HEK293 (cell line): ENCODE measurements at regions not wholly inside any gene's neighbourhood (a gene's known extent, or its start where the extent isn't known, plus 50 kb on each side); places are given as distances from the start of the nearest gene placed in this dataset.
"Not testable (repeated sequence)": the region's sequence is repeated elsewhere in the genome, so short reads cannot be mapped to it uniquely, and the experiment has no call there.

ENCODE experiments used
- CTCF ChIA-PET: fragments of 350-600 bp; formaldehyde crosslinking; extraction: SDS; loops from one replicate; lab custom pipeline; 2021; ENCODE audit warnings: antibody characterized with exemption; lab: Yijun Ruan, JAX
- POLR2A ChIA-PET: fragments of 300-600 bp; formaldehyde crosslinking; extraction: SDS; loops from one replicate; lab custom pipeline; 2020; ENCODE audit warnings: antibody characterized with exemption, inconsistent platforms; lab: Yijun Ruan, JAX
- H3K27ac ChIP-seq: fragments of 200-500 bp; sonication (Bioruptor generic); 2 replicates; pipeline ENCODE4 v1.5.1; 2014; ENCODE audit warnings: low read depth, low read length, control low read depth, inconsistent platforms; ENCODE audit errors: extremely low read depth
- H3K36me3 ChIP-seq, 2 experiments: fragments of 200-500 bp in 1 of 2; sonication (Bioruptor generic) in 1 of 2; 1 replicate in 1 of 2; 2 replicates in 1 of 2; pipeline ENCODE4 v1.5.1; 2014 to 2017; ENCODE audit warnings: inconsistent platforms in 2 of 2, low read length in 2 of 2; ENCODE audit not compliant: control insufficient read depth in 2 of 2, insufficient read depth in 1 of 2
- H3K4me1 ChIP-seq: fragments of 200-500 bp; sonication (Bioruptor generic); 2 replicates; pipeline ENCODE4 v1.5.1; 2014; ENCODE audit warnings: mild to moderate bottlenecking, low read length, inconsistent platforms; ENCODE audit not compliant: control insufficient read depth, insufficient read depth
- H3K4me3 ChIP-seq: 2 replicates; pipeline ENCODE4 v1.5.1; 2011; ENCODE audit warnings: low read depth, mild to moderate bottlenecking, control low read depth, low read length, moderate library complexity
- H3K9me3 ChIP-seq: fragments of 200-500 bp; sonication (Bioruptor generic); 2 replicates; pipeline ENCODE4 v1.5.1; 2014; ENCODE audit warnings: low read depth, low read length, inconsistent platforms; ENCODE audit not compliant: control insufficient read depth, insufficient read depth
- EGR2 ChIP-seq: fragments of 450-650 bp; formaldehyde crosslinking; IDR thresholded peaks from 2 replicates; pipeline ENCODE4 v1.5.1; 2016; ENCODE audit warnings: low read depth, missing biosample characterization, missing genetic modification characterization
- GLI2 ChIP-seq: fragments of 450-650 bp; formaldehyde crosslinking; IDR thresholded peaks from 2 replicates; pipeline ENCODE4; 2017; ENCODE audit warnings: missing biosample characterization, missing genetic modification characterization, low read depth, borderline replicate concordance
- PRDM10 ChIP-seq: fragments of 450-650 bp; formaldehyde crosslinking; IDR thresholded peaks from 2 replicates; pipeline ENCODE4 v1.5.1; 2016; ENCODE audit warnings: missing biosample characterization, missing genetic modification characterization
- REST ChIP-seq: fragments of 450-650 bp; formaldehyde crosslinking; IDR thresholded peaks from 2 replicates; pipeline ENCODE4 v1.5.1; 2016; ENCODE audit warnings: missing biosample characterization, missing genetic modification characterization
- SCRT1 ChIP-seq: fragments of 450-650 bp; formaldehyde crosslinking; IDR thresholded peaks from 2 replicates; pipeline ENCODE4 v1.5.1; 2016; ENCODE audit warnings: missing biosample characterization, missing genetic modification characterization, borderline replicate concordance
- ZBTB20 ChIP-seq: fragments of 450-650 bp; formaldehyde crosslinking; IDR thresholded peaks from 2 replicates; pipeline ENCODE4 v1.5.1; 2016; ENCODE audit warnings: missing biosample characterization, missing genetic modification characterization
- ZBTB21 ChIP-seq: fragments of 450-650 bp; formaldehyde crosslinking; IDR thresholded peaks from 2 replicates; pipeline ENCODE4 v1.5.1; 2017; ENCODE audit warnings: missing biosample characterization, missing genetic modification characterization
- ZBTB8A ChIP-seq: fragments of 450-650 bp; formaldehyde crosslinking; IDR thresholded peaks from 2 replicates; pipeline ENCODE4 v1.5.1; 2016; ENCODE audit warnings: missing biosample characterization, missing genetic modification characterization
- ZNF133 ChIP-seq: fragments of 450-650 bp; formaldehyde crosslinking; IDR thresholded peaks from 2 replicates; pipeline ENCODE4 v1.5.1; 2016; ENCODE audit warnings: missing biosample characterization, missing genetic modification characterization
- ZNF140 ChIP-seq: fragments of 450-650 bp; formaldehyde crosslinking; IDR thresholded peaks from 2 replicates; pipeline ENCODE4 v1.5.1; 2016; ENCODE audit warnings: missing biosample characterization, missing genetic modification characterization
- ZNF394 ChIP-seq: fragments of 450-650 bp; formaldehyde crosslinking; IDR thresholded peaks from 2 replicates; pipeline ENCODE4 v1.5.1; 2016; ENCODE audit warnings: missing biosample characterization, missing genetic modification characterization, mild to moderate bottlenecking, moderate library complexity, borderline replicate concordance
- ZNF426 ChIP-seq: fragments of 450-650 bp; formaldehyde crosslinking; IDR thresholded peaks from 2 replicates; pipeline ENCODE4 v1.5.1; 2017; ENCODE audit warnings: missing biosample characterization, missing genetic modification characterization, mild to moderate bottlenecking, inconsistent platforms, moderate library complexity
- ZNF530 ChIP-seq: fragments of 450-650 bp; formaldehyde crosslinking; IDR thresholded peaks from 2 replicates; pipeline ENCODE4 v1.5.1; 2016; ENCODE audit warnings: low read depth, missing biosample characterization, missing genetic modification characterization
- ZNF555 ChIP-seq: fragments of 450-650 bp; formaldehyde crosslinking; conservative IDR thresholded peaks from 2 replicates; pipeline ENCODE4 v1.5.1; 2017; ENCODE audit warnings: missing biosample characterization, mild to moderate bottlenecking, missing genetic modification characterization, inconsistent platforms
- ZNF629 ChIP-seq: fragments of 450-650 bp; formaldehyde crosslinking; IDR thresholded peaks from 2 replicates; pipeline ENCODE4 v1.5.1; 2017; ENCODE audit warnings: missing biosample characterization, missing genetic modification characterization
- ZNF664 ChIP-seq: fragments of 450-650 bp; formaldehyde crosslinking; IDR thresholded peaks from 2 replicates; pipeline ENCODE4 v1.5.1; 2016; ENCODE audit warnings: missing biosample characterization, missing genetic modification characterization
- TF ChIP-seq, protein P1 (sequence below): fragments of 450-650 bp; formaldehyde crosslinking; conservative IDR thresholded peaks from 2 replicates; pipeline ENCODE4 v1.5.1; 2016; ENCODE audit warnings: low read depth, missing biosample characterization, missing genetic modification characterization
- TF ChIP-seq, protein P2 (sequence below): fragments of 450-650 bp; formaldehyde crosslinking; IDR thresholded peaks from 2 replicates; pipeline ENCODE4 v1.5.1; 2016; ENCODE audit warnings: missing biosample characterization, missing genetic modification characterization

DNA sequence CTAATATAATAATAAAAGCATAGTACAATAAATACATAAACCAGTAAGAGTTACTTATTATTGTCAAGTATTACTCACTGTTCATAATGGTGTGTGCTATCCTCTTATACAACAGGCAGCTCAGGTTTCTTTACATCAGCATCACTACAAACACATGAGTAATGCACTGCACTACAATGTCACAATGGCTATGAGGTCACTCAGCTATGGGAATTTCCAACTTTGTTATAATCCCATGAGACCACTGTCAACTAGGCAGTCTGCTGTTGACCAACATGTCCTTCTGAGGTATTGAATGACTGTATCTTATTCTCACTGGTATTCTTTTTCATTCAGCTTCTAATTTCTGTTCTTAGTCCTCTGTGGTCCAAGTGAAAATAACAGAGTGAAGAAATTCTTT lies 250.4 kb upstream of the DSEL start:
- H3K36me3 ChIP-seq: no peaks in the 10 kb centered on the region
- CTCF ChIA-PET: no interaction called here
- no peaks in the 10 kb centered on the region for H3K4me1 ChIP-seq
- no peak overlapping the region for H3K27ac ChIP-seq
- no peaks in the 10 kb centered on the region for H3K9me3 ChIP-seq
- TF ChIP-seq ZBTB21 (tag by site-specific recombination): 0 out of 2 replicates have a peak, but pooled peaks have one; percentile 44
- no peak for TF ChIP-seq PRDM10 (tag by site-specific recombination)
- TF ChIP-seq ZNF629 (tag by site-specific recombination): peak; percentile 59; the same call in 1 of the 2 replicates
- H3K4me3 ChIP-seq: no peak overlapping the region
- POLR2A ChIA-PET: no interaction called here

DNA sequence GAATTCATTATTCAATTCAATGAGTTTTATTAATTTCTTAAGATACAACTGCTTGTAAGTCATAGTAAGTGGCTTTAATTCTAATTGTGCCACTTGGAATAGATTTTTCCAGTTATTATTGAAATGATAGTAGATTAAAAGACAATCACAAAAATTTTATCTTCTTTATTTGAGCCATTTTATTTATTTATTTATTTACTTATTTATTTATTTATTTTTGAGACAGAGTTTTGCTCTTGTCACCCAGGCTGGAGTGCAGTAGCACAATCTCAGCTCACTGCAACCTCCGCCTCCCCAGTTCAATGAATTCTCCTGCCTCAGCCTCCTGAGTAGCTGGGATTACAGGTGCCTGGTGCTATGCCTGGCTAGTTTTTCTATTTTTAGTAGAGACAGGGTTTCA lies 235.7 kb upstream of the DSEL start:
- H3K36me3 ChIP-seq, CTCF ChIA-PET, H3K9me3 ChIP-seq, H3K27ac ChIP-seq, H3K4me3 ChIP-seq, H3K4me1 ChIP-seq, POLR2A ChIA-PET: not testable (repeated sequence)
- TF ChIP-seq ZNF394: peak; percentile 53; the same call in 1 of the 2 replicates
- TF ChIP-seq ZNF555 (tag by site-specific recombination): peak; percentile 22; the same call in 1 of the 2 replicates
- peak; percentile 24; the same call in 1 of the 2 replicates for TF ChIP-seq ZNF140 (tag by site-specific recombination)
- TF ChIP-seq, protein P1, sequence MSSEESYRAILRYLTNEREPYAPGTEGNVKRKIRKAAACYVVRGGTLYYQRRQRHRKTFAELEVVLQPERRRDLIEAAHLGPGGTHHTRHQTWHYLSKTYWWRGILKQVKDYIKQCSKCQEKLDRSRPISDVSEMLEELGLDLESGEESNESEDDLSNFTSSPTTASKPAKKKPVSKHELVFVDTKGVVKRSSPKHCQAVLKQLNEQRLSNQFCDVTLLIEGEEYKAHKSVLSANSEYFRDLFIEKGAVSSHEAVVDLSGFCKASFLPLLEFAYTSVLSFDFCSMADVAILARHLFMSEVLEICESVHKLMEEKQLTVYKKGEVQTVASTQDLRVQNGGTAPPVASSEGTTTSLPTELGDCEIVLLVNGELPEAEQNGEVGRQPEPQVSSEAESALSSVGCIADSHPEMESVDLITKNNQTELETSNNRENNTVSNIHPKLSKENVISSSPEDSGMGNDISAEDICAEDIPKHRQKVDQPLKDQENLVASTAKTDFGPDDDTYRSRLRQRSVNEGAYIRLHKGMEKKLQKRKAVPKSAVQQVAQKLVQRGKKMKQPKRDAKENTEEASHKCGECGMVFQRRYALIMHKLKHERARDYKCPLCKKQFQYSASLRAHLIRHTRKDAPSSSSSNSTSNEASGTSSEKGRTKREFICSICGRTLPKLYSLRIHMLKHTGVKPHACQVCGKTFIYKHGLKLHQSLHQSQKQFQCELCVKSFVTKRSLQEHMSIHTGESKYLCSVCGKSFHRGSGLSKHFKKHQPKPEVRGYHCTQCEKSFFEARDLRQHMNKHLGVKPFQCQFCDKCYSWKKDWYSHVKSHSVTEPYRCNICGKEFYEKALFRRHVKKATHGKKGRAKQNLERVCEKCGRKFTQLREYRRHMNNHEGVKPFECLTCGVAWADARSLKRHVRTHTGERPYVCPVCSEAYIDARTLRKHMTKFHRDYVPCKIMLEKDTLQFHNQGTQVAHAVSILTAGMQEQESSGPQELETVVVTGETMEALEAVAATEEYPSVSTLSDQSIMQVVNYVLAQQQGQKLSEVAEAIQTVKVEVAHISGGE (tag by site-specific recombination): peak; percentile 22; the same call in 1 of the 2 replicates
- TF ChIP-seq ZNF426 (tag by site-specific recombination): peak; percentile 35
- 0 out of 2 replicates have a peak, but pooled peaks have one; percentile 21 for TF ChIP-seq ZBTB8A (tag by site-specific recombination)
- TF ChIP-seq REST (tag by site-specific recombination): peak; percentile 23; the same call in 1 of the 2 replicates

DNA sequence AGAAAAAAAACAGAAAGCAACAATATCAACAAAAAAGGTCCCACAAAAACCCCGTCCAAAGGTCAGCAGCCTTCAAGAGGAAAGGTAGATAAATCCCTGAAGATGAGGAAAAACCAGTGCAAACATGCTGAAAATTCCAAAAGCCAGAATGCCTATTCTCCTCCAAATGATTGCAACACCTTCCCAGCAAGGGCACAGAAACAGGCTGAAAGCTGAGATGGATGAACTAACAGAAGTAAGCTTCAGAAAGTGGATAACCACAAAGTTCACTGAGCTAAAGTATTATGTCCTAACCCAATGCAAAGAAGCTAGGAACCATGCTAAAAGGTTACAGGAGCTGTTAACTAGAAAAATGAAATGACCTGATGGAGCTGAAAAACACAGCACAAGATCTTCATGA lies 226.4 kb upstream of the DSEL start:
- ChIA-PET CTCF (no interaction called here), POLR2A (no interaction called here)
- Histone ChIP-seq H3K4me1 (no peaks in the 10 kb centered on the region), H3K27ac (no peak overlapping the region), H3K36me3 (no peaks in the 10 kb centered on the region), H3K9me3 (no peaks in the 10 kb centered on the region; the same call in 1 of the 2 replicates), H3K4me3 (no peak overlapping the region)
- TF ChIP-seq EGR2: no peak
- TF ChIP-seq ZNF133 (tag by site-specific recombination): no peak
- TF ChIP-seq ZNF664 (tag by site-specific recombination): no peak
- no peak for TF ChIP-seq GLI2 (tag by site-specific recombination)
- no peak for TF ChIP-seq ZBTB20 (tag by site-specific recombination)
- TF ChIP-seq ZNF530 (tag by site-specific recombination): no peak
- TF ChIP-seq SCRT1 (tag by site-specific recombination): no peak
- TF ChIP-seq, protein P2, sequence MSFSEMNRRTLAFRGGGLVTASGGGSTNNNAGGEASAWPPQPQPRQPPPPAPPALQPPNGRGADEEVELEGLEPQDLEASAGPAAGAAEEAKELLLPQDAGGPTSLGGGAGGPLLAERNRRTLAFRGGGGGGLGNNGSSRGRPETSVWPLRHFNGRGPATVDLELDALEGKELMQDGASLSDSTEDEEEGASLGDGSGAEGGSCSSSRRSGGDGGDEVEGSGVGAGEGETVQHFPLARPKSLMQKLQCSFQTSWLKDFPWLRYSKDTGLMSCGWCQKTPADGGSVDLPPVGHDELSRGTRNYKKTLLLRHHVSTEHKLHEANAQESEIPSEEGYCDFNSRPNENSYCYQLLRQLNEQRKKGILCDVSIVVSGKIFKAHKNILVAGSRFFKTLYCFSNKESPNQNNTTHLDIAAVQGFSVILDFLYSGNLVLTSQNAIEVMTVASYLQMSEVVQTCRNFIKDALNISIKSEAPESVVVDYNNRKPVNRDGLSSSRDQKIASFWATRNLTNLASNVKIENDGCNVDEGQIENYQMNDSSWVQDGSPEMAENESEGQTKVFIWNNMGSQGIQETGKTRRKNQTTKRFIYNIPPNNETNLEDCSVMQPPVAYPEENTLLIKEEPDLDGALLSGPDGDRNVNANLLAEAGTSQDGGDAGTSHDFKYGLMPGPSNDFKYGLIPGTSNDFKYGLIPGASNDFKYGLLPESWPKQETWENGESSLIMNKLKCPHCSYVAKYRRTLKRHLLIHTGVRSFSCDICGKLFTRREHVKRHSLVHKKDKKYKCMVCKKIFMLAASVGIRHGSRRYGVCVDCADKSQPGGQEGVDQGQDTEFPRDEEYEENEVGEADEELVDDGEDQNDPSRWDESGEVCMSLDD: no peak
